A549 (cell line): ENCODE measurements at regions not wholly inside any gene's neighbourhood (a gene's known extent, or its start where the extent isn't known, plus 50 kb on each side); places are given as distances from the start of the nearest gene placed in this dataset.
A peak's percentile ranks its signal among the peaks of the same experiment; 100 is the strongest.

Experiments
- ATAC-seq, 2 experiments: fragments of 200-7000 bp in 1 of 2; fragments of >200 bp in 1 of 2; cut with Nextera tagmentation in 1 of 2; cut with Tn5 transposase in 1 of 2; 3 replicates each; pipeline versions ENCODE4 v1.8.0 to v1.9.1; 2018 to 2020; ENCODE audit warnings: mild to moderate bottlenecking in 1 of 2, moderate library complexity in 1 of 2
- CTCF ChIA-PET: fragments of 300-600 bp; sonication (Branson Sonifier 250); formaldehyde crosslinking; extraction: SDS; loops from one replicate; lab custom pipeline; 2021; ENCODE audit warnings: antibody characterized with exemption, inconsistent platforms; lab: Yijun Ruan, JAX
- POLR2A ChIA-PET: fragments of 350-600 bp; formaldehyde crosslinking; extraction: SDS; loops from one replicate; lab custom pipeline; 2021; ENCODE audit warnings: antibody characterized with exemption, inconsistent platforms; lab: Yijun Ruan, JAX
- DNase-seq, 2 experiments: peaks; one replicate each; pipeline versions ENCODE4 v3.0.0 to v3.0.0-alpha.2; 2011 to 2016; ENCODE audit warnings: low read depth in 1 of 2, low spot score in 1 of 2
- FAIRE-seq: peaks from 2 replicates; lab custom pipeline; 2011; peaks lifted over from hg19 to GRCh38; lab: Jason Lieb, UNC
- H3K27ac ChIP-seq, 2 experiments: fragments of >200 bp; sonication (Bioruptor Twin); formaldehyde crosslinking; 3 replicates each; pipeline ENCODE4 v1.5.1; 2016 to 2017
- H3K4me1 ChIP-seq: fragments of >200 bp; sonication (Bioruptor Twin); formaldehyde crosslinking; 3 replicates; pipeline ENCODE4 v1.6.1; 2016
- H3K4me2 ChIP-seq: fragments of >200 bp; sonication (Bioruptor Twin); formaldehyde crosslinking; 3 replicates; pipeline ENCODE4 v1.6.1; 2016
- H3K4me3 ChIP-seq: fragments of >200 bp; sonication (Bioruptor Twin); formaldehyde crosslinking; 3 replicates; pipeline ENCODE4 v1.5.1; 2016
- H3K9me3 ChIP-seq: fragments of >200 bp; sonication (Bioruptor Twin); formaldehyde crosslinking; 3 replicates; pipeline ENCODE4 v1.6.1; 2016
- BHLHE40 ChIP-seq: IDR thresholded peaks from 2 replicates; pipeline ENCODE4 v1.6.1; 2012; ENCODE audit warnings: low read depth, low read length, inconsistent platforms
- CBX2 ChIP-seq: fragments of 200-600 bp; sonication (generic); IDR thresholded peaks from 2 replicates; pipeline ENCODE4 v1.6.1; 2016; ENCODE audit warnings: low read depth, mild to moderate bottlenecking, borderline replicate concordance
- CBX8 ChIP-seq: fragments of 200-600 bp; sonication (generic); IDR thresholded peaks from 2 replicates; pipeline ENCODE4 v1.6.1; 2016
- CEBPB ChIP-seq, 2 experiments: fragments of >200 bp in 1 of 2; sonication (Bioruptor Twin) in 1 of 2; formaldehyde crosslinking in 1 of 2; IDR thresholded peaks; 2 replicates each; pipeline ENCODE4 v1.6.1; 2012 to 2016
- CHD2 ChIP-seq: fragments of 150-350 bp; IDR thresholded peaks from 2 replicates; pipeline ENCODE4 v1.6.1; 2014; ENCODE audit warnings: low read length; ENCODE audit not compliant: partially characterized antibody
- CHD4 ChIP-seq: fragments of 200-600 bp; sonication (generic); IDR thresholded peaks from 2 replicates; pipeline ENCODE4 v1.6.1; 2016; ENCODE audit warnings: antibody characterized with exemption, mild to moderate bottlenecking, borderline replicate concordance
- EHMT2 ChIP-seq: fragments of 200-600 bp; sonication (generic); IDR thresholded peaks from 2 replicates; pipeline ENCODE4 v1.6.1; 2016; ENCODE audit warnings: antibody characterized with exemption, low read depth, mild to moderate bottlenecking, moderate library complexity
- EP300 ChIP-seq, 2 experiments: fragments of >200 bp; sonication (Bioruptor Twin); formaldehyde crosslinking; IDR thresholded peaks; 2 replicates in 1 of 2; 3 replicates in 1 of 2; pipeline ENCODE4 v1.6.1; 2016 to 2017
- FOSB ChIP-seq: fragments of 250-450 bp; sonication (Bioruptor Pico); IDR thresholded peaks from 2 replicates; pipeline ENCODE4 v1.5.0; 2020; ENCODE audit warnings: mild to moderate bottlenecking, moderate library complexity
- FOXS1 ChIP-seq: fragments of 250-450 bp; sonication (Bioruptor Pico); IDR thresholded peaks from 2 replicates; pipeline ENCODE4 v1.5.0; 2020; ENCODE audit warnings: mild to moderate bottlenecking, moderate library complexity
- HDAC2 ChIP-seq: fragments of 200-600 bp; sonication (generic); IDR thresholded peaks from 2 replicates; pipeline ENCODE4 v1.6.1; 2016
- HEYL ChIP-seq: fragments of 250-450 bp; sonication (Bioruptor Pico); IDR thresholded peaks from 2 replicates; pipeline ENCODE4 v1.8.0; 2021; ENCODE audit warnings: mild to moderate bottlenecking, moderate library complexity
- JUN ChIP-seq, 2 experiments: fragments of >200 bp; sonication (Bioruptor Twin); formaldehyde crosslinking; IDR thresholded peaks; 2 replicates in 1 of 2; 3 replicates in 1 of 2; pipeline ENCODE4 v1.6.1; 2016 to 2017
- KDM1A ChIP-seq: fragments of 200-600 bp; sonication (generic); IDR thresholded peaks from 2 replicates; pipeline ENCODE4 v1.6.1; 2016; ENCODE audit warnings: low read depth, mild to moderate bottlenecking
- KDM5A ChIP-seq: fragments of 200-600 bp; sonication (generic); IDR thresholded peaks from 2 replicates; pipeline ENCODE4 v1.6.1; 2016; ENCODE audit warnings: antibody characterized with exemption, mild to moderate bottlenecking
- MAZ ChIP-seq: fragments of 150-350 bp; IDR thresholded peaks from 2 replicates; pipeline ENCODE4 v1.6.1; 2014; ENCODE audit warnings: antibody characterized with exemption, low read depth, low read length, borderline replicate concordance
- MYC ChIP-seq: IDR thresholded peaks from 2 replicates; pipeline ENCODE4 v1.6.1; 2012; ENCODE audit warnings: mild to moderate bottlenecking, inconsistent platforms, low read length, improper control_type of control experiment, borderline replicate concordance
- NFE2L2 ChIP-seq: fragments of 150-350 bp; conservative IDR thresholded peaks from 2 replicates; pipeline ENCODE4 v1.6.1; 2014; ENCODE audit warnings: low read length
- PHF8 ChIP-seq: fragments of 200-600 bp; sonication (generic); IDR thresholded peaks from 2 replicates; pipeline ENCODE4 v1.6.1; 2016; ENCODE audit warnings: low read depth, mild to moderate bottlenecking, antibody characterized with exemption, moderate library complexity, borderline replicate concordance
- POLR2AphosphoS2 ChIP-seq: conservative IDR thresholded peaks from 2 replicates; pipeline ENCODE4 v1.6.1; 2012; ENCODE audit warnings: low read length, improper control_type of control experiment, inconsistent platforms
- RFX5 ChIP-seq: fragments of 450-650 bp; IDR thresholded peaks from 2 replicates; pipeline ENCODE4 v1.7.1; 2014; ENCODE audit warnings: antibody characterized with exemption, mild to moderate bottlenecking, moderate library complexity
- RNF2 ChIP-seq: fragments of 200-600 bp; sonication (generic); IDR thresholded peaks from 2 replicates; pipeline ENCODE4 v1.6.1; 2016; ENCODE audit warnings: low read depth, mild to moderate bottlenecking, antibody characterized with exemption, moderate library complexity, borderline replicate concordance
- SMC3 ChIP-seq: fragments of >200 bp; sonication (Bioruptor Twin); formaldehyde crosslinking; IDR thresholded peaks from 3 replicates; pipeline ENCODE4 v1.6.1; 2018; ENCODE audit warnings: inconsistent platforms
- SREBF2 ChIP-seq: fragments of 450-650 bp; IDR thresholded peaks from 2 replicates; pipeline ENCODE4 v1.6.1; 2014; ENCODE audit warnings: mild to moderate bottlenecking, moderate library complexity
- TP53 ChIP-seq: fragments of 250-450 bp; sonication (Bioruptor Pico); IDR thresholded peaks from 2 replicates; pipeline ENCODE4 v1.5.0; 2021; ENCODE audit warnings: mild to moderate bottlenecking, moderate library complexity
- ZC3H11A ChIP-seq: fragments of 450-650 bp; IDR thresholded peaks from 2 replicates; pipeline ENCODE4 v1.6.1; 2014; ENCODE audit warnings: antibody characterized with exemption, mild to moderate bottlenecking
- ZNF302 ChIP-seq: fragments of 250-450 bp; sonication (Bioruptor Pico); IDR thresholded peaks from 2 replicates; pipeline ENCODE4 v1.9.0; 2021; ENCODE audit warnings: inconsistent platforms, mild to moderate bottlenecking, moderate library complexity
- ZSCAN20 ChIP-seq: fragments of 250-450 bp; sonication (Bioruptor Pico); IDR thresholded peaks from 2 replicates; pipeline ENCODE4 v1.8.0; 2022; ENCODE audit warnings: mild to moderate bottlenecking, moderate library complexity
- WGBS: methylation state at CpG from one replicate; pipeline ENCODE4 v1.1.6; 2017; ENCODE audit errors: missing lambda C conversion rate; 5-methylcytosine and 5-hydroxymethylcytosine counted together
- TF ChIP-seq, protein P1 (sequence below): fragments of 200-600 bp; sonication (generic); IDR thresholded peaks from 2 replicates; pipeline ENCODE4 v1.6.1; 2016; ENCODE audit warnings: antibody characterized with exemption, mild to moderate bottlenecking, moderate library complexity
- TF ChIP-seq, protein P2 (sequence below): fragments of 150-350 bp; IDR thresholded peaks from 2 replicates; pipeline ENCODE4 v1.6.1; 2014; ENCODE audit warnings: low read depth, mild to moderate bottlenecking, low read length
- TF ChIP-seq, protein P3 (sequence below): fragments of >200 bp; sonication (Bioruptor Twin); formaldehyde crosslinking; IDR thresholded peaks from 3 replicates; pipeline ENCODE4 v1.5.1; 2016

DNA sequence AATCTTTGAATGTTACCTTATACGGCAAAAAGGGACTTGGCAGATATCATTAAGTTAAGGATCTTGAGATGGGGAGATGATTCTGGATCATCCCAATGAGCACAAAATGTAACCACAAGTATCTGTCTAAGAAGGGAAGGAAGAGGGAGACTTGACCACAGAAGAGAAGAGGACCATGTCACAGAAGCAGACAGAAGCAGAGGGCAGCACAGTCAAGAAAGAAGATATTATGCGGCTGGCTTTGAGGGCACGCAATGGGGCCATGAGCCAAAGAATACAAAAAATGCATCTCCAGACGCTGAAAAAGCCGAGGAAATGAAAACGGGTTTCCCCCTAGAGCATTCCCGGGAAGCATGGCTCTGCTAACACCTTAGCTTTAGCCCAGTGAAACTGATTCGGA lies 225.3 kb downstream of the NR2F1-AS1 start:
- no peaks in the 10 kb centered on the region for H3K9me3 ChIP-seq
- H3K27ac ChIP-seq, result no peak overlapping the region
- no peak for FAIRE-seq
- peak in 1 of 2 experiments; percentile 34; a peak in 1 of 6 replicates for ATAC-seq
- H3K4me1 ChIP-seq, result peaks cover 10% of the 10 kb centered on the region
- ChIA-PET CTCF (interaction anchor here (1.0 kb wide), 1 partner anchor 16 kb away, joined by 3 read pairs; no protein-coding TSS in a partner anchor), POLR2A (no interaction called here)
- TF ChIP-seq MAZ (no peak), CHD4 (no peak), RFX5 (no peak), SMC3 (no peak), MYC (no peak), CEBPB (IDR thresholded peaks at IDR 0.05) (no peak), EHMT2 (no peak), JUN (IDR thresholded peaks at IDR 0.05) (no peak), ZNF302 (no peak), ZSCAN20 (CRISPR knock-in tag) (no peak), FOXS1 (CRISPR knock-in tag) (no peak), CBX8 (no peak), CBX2 (no peak), BHLHE40 (no peak), HDAC2 (no peak)
- TF ChIP-seq, protein P1, sequence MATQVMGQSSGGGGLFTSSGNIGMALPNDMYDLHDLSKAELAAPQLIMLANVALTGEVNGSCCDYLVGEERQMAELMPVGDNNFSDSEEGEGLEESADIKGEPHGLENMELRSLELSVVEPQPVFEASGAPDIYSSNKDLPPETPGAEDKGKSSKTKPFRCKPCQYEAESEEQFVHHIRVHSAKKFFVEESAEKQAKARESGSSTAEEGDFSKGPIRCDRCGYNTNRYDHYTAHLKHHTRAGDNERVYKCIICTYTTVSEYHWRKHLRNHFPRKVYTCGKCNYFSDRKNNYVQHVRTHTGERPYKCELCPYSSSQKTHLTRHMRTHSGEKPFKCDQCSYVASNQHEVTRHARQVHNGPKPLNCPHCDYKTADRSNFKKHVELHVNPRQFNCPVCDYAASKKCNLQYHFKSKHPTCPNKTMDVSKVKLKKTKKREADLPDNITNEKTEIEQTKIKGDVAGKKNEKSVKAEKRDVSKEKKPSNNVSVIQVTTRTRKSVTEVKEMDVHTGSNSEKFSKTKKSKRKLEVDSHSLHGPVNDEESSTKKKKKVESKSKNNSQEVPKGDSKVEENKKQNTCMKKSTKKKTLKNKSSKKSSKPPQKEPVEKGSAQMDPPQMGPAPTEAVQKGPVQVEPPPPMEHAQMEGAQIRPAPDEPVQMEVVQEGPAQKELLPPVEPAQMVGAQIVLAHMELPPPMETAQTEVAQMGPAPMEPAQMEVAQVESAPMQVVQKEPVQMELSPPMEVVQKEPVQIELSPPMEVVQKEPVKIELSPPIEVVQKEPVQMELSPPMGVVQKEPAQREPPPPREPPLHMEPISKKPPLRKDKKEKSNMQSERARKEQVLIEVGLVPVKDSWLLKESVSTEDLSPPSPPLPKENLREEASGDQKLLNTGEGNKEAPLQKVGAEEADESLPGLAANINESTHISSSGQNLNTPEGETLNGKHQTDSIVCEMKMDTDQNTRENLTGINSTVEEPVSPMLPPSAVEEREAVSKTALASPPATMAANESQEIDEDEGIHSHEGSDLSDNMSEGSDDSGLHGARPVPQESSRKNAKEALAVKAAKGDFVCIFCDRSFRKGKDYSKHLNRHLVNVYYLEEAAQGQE, result no peak
- TF ChIP-seq, protein P2, sequence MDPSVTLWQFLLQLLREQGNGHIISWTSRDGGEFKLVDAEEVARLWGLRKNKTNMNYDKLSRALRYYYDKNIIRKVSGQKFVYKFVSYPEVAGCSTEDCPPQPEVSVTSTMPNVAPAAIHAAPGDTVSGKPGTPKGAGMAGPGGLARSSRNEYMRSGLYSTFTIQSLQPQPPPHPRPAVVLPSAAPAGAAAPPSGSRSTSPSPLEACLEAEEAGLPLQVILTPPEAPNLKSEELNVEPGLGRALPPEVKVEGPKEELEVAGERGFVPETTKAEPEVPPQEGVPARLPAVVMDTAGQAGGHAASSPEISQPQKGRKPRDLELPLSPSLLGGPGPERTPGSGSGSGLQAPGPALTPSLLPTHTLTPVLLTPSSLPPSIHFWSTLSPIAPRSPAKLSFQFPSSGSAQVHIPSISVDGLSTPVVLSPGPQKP, result no peak
- TF ChIP-seq, protein P3, sequence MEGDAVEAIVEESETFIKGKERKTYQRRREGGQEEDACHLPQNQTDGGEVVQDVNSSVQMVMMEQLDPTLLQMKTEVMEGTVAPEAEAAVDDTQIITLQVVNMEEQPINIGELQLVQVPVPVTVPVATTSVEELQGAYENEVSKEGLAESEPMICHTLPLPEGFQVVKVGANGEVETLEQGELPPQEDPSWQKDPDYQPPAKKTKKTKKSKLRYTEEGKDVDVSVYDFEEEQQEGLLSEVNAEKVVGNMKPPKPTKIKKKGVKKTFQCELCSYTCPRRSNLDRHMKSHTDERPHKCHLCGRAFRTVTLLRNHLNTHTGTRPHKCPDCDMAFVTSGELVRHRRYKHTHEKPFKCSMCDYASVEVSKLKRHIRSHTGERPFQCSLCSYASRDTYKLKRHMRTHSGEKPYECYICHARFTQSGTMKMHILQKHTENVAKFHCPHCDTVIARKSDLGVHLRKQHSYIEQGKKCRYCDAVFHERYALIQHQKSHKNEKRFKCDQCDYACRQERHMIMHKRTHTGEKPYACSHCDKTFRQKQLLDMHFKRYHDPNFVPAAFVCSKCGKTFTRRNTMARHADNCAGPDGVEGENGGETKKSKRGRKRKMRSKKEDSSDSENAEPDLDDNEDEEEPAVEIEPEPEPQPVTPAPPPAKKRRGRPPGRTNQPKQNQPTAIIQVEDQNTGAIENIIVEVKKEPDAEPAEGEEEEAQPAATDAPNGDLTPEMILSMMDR, result no peak
- DNase-seq, result no peak
- H3K4me3 ChIP-seq, result no peak overlapping the region
- peak overlapping the region; percentile 33; the same call in 2 of the 3 replicates for H3K4me2 ChIP-seq
- WGBS, result 47% methylated on average over 8 of the region's 8 CpGs

DNA sequence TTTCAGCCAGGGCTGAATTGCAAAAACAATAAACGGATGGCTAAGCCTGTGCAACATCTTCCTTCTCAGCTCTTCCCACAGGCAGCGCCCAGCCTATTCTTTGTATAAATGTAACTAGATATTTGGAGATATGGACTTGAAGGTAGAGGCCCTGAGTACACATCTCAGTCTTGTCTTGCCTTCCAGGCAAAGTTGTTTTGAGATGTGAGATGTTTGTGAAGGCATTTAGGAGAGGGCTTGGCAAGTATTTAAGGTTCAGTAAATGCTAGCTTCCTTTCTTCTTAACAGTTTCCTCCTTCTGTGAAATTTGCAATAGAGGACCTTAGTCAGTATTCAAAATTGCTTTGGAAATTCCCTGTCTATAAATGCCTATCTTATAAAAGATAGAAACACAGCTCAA lies 228.8 kb downstream of the NR2F1-AS1 start:
- no peak for ATAC-seq
- FAIRE-seq, result no peak
- Histone ChIP-seq H3K27ac (no peak overlapping the region), H3K4me1 (no peaks in the 10 kb centered on the region), H3K4me3 (no peak overlapping the region), H3K4me2 (no peak overlapping the region), H3K9me3 (no peaks in the 10 kb centered on the region)
- no peak for DNase-seq
- ChIA-PET POLR2A (no interaction called here), CTCF (no interaction called here)
- TF ChIP-seq NFE2L2, result no peak
- TF ChIP-seq HEYL (CRISPR knock-in tag), result no peak
- TF ChIP-seq CEBPB (IDR thresholded peaks at IDR 0.05), result no peak
- TF ChIP-seq FOSB (CRISPR knock-in tag), result no peak
- no peak for TF ChIP-seq EP300 (IDR thresholded peaks at IDR 0.05)
- no peak for TF ChIP-seq POLR2AphosphoS2
- TF ChIP-seq TP53, result no peak
- no peak for TF ChIP-seq ZNF302
- TF ChIP-seq ZC3H11A, result no peak
- TF ChIP-seq PHF8, result no peak
- TF ChIP-seq BHLHE40, result no peak
- TF ChIP-seq RNF2, result no peak
- no peak for TF ChIP-seq KDM1A
- TF ChIP-seq SREBF2, result no peak
- TF ChIP-seq KDM5A, result no peak
- no peak for TF ChIP-seq SMC3
- no peak for TF ChIP-seq ZSCAN20 (CRISPR knock-in tag)
- no peak for TF ChIP-seq CHD2
- WGBS, result 87% methylated on average over 2 of the region's 2 CpGs
